HG02884 (cell line): ENCODE measurements at regions not wholly inside any gene's neighbourhood (a gene's known extent, or its start where the extent isn't known, plus 50 kb on each side); places are given as distances from the start of the nearest gene placed in this dataset.

Experiments used
- ATAC-seq: cut with Tn5 transposase; IDR thresholded peaks from one replicate; pipeline ENCODE4 v1.9.1; 2021; ENCODE audit warnings: mild to moderate bottlenecking, moderate library complexity; ENCODE audit not compliant: unreplicated experiment

GRCh38 chr5:39501397-39501796 lies 76.6 kb upstream of the DAB2 start:
- ATAC-seq, result no peak

GRCh38 chr5:39500551-39501175 lies 75.9 kb upstream of the DAB2 start:
- ATAC-seq, result no peak

- ATAC-seq, result no peak
Measured at GRCh38 chr5:39498278-39498952, 73.6 kb upstream of the DAB2 start.

- no peak for ATAC-seq
Measured at GRCh38 chr5:39497322-39497721, 72.5 kb upstream of the DAB2 start.

GRCh38 chr5:39495227-39495626 lies 70.4 kb upstream of the DAB2 start:
- no peak for ATAC-seq

GRCh38 chr5:39494534-39494933 lies 69.8 kb upstream of the DAB2 start:
- ATAC-seq, result no peak

GRCh38 chr5:39494107-39494510 lies 69.3 kb upstream of the DAB2 start:
- no peak for ATAC-seq

- no peak for ATAC-seq
Measured at GRCh38 chr5:39491210-39491609, 66.4 kb upstream of the DAB2 start.

- no peak for ATAC-seq
Measured at GRCh38 chr5:39489263-39489662, 64.5 kb upstream of the DAB2 start.

GRCh38 chr5:39486790-39487189 lies 62.0 kb upstream of the DAB2 start:
- ATAC-seq, result no peak

- ATAC-seq, result no peak
Measured at GRCh38 chr5:39486361-39486760, 61.6 kb upstream of the DAB2 start.

GRCh38 chr5:39485079-39485478 lies 60.3 kb upstream of the DAB2 start:
- ATAC-seq, result no peak

GRCh38 chr5:39484673-39485072 lies 59.9 kb upstream of the DAB2 start:
- ATAC-seq, result no peak

GRCh38 chr5:39482098-39482497 lies 57.3 kb upstream of the DAB2 start:
- ATAC-seq, result no peak

- ATAC-seq, result no peak
Measured at GRCh38 chr5:39479537-39479936, 54.8 kb upstream of the DAB2 start.

GRCh38 chr5:39478863-39479262 lies 54.1 kb upstream of the DAB2 start:
- ATAC-seq, result no peak

- no peak for ATAC-seq
Measured at GRCh38 chr5:39476843-39477220, 52.1 kb upstream of the DAB2 start.

- no peak for ATAC-seq
Measured at GRCh38 chr5:39475881-39476842, 51.4 kb upstream of the DAB2 start.

GRCh38 chr5:39475159-39475571 lies 50.4 kb upstream of the DAB2 start:
- ATAC-seq, result no peak
